Gastrocnemius medialis (tissue), 4 donors: ENCODE measurements at regions not wholly inside any gene's neighbourhood (a gene's known extent, or its start where the extent isn't known, plus 50 kb on each side); places are given as distances from the start of the nearest gene placed in this dataset.
A peak's percentile ranks its signal among the peaks of the same experiment; 100 is the strongest.

Source experiments
- ATAC-seq, 2 donors: fragments of 150-250 bp; one replicate each; pipeline ENCODE4 v1.9.1; 2016
- DNase-seq, 2 donors: peaks; one replicate each; pipeline ENCODE4 v3.0.0-alpha.2; 2019
- H3K27ac ChIP-seq, 4 donors: fragments of 200-600 bp; sonication (generic); 1 replicate in 1 of 4; 2 replicates in 3 of 4; pipeline ENCODE4 v1.5.1; 2016 to 2018; ENCODE audit warnings: mild to moderate bottlenecking in 2 of 4, moderate library complexity in 1 of 4
- H3K27me3 ChIP-seq, 3 donors: fragments of 200-600 bp; sonication (generic) in 2 of 3; 1 replicate in 1 of 3; 2 replicates in 2 of 3; pipeline versions ENCODE4 v1.5.1 to v1.6.0; 2016 to 2019; ENCODE audit warnings: mild to moderate bottlenecking in 1 of 3, moderate library complexity in 1 of 3
- H3K36me3 ChIP-seq, 2 donors: fragments of 200-600 bp; sonication (generic) in 1 of 2; one replicate each; pipeline ENCODE4 v1.5.1; 2017 to 2018
- H3K4me1 ChIP-seq, 2 donors: fragments of 200-600 bp; sonication (generic) in 1 of 2; one replicate each; pipeline ENCODE4 v1.5.1; 2016 to 2017; ENCODE audit warnings: mild to moderate bottlenecking in 2 of 2
- H3K4me3 ChIP-seq, 4 donors: fragments of 200-600 bp; sonication (generic) in 3 of 4; 1 replicate in 1 of 4; 2 replicates in 3 of 4; pipeline ENCODE4 v1.5.1; 2016 to 2019; ENCODE audit warnings: mild to moderate bottlenecking in 2 of 4
- H3K9me3 ChIP-seq, 3 donors: fragments of 200-600 bp; sonication (generic) in 2 of 3; 1 replicate in 1 of 3; 2 replicates in 2 of 3; pipeline ENCODE4 v1.5.1; 2016 to 2019
- CTCF ChIP-seq, 5 experiments: fragments of 450-650 bp in 3 of 5; fragments of 200-600 bp in 2 of 5; sonication (generic) in 2 of 5; IDR thresholded peaks in 4 of 5; conservative IDR thresholded peaks in 1 of 5; 1 replicate in 4 of 5; 2 replicates in 1 of 5; pipeline ENCODE4 v1.5.1; 2016 to 2019; ENCODE audit warnings: antibody characterized with exemption in 5 of 5, mild to moderate bottlenecking in 3 of 5, moderate library complexity in 3 of 5
- POLR2A ChIP-seq, 2 donors: fragments of 450-650 bp; IDR thresholded peaks; one replicate each; pipeline ENCODE4 v1.6.1; 2017; ENCODE audit warnings: antibody characterized with exemption in 2 of 2, mild to moderate bottlenecking in 2 of 2, moderate library complexity in 2 of 2
- in situ Hi-C, 4 donors: fragments of 200-750 bp; cut with MboI; loops; one replicate each; pipeline versions ENCODE4 v1.15.0 to v1.8.0; 2017; ENCODE audit warnings: low sequenced_read_pairs in 4 of 4
- intact Hi-C: fragments of 100-400 bp; cut with DNase I; formaldehyde crosslinking; loops from one replicate; pipeline ENCODE4 v1.15.1; 2023; ENCODE audit warnings: low total_unique reads

- Histone ChIP-seq H3K9me3 (no peaks in the 10 kb centered on the region), H3K4me3 (no peak overlapping the region), H3K4me1 (peaks cover 13 to 33% of the 10 kb centered on the region in 2 donors), H3K36me3 (no peaks in the 10 kb centered on the region), H3K27ac (peak overlapping the region in 2 of 4 donors; percentile 46 to 53), H3K27me3 (no peaks in the 10 kb centered on the region)
- intact Hi-C loops (loop anchor here (10.0 kb wide), 1 partner anchor 598 kb away; no protein-coding TSS in a partner anchor), in situ Hi-C loops (no loop called here)
- TF ChIP-seq POLR2A (IDR thresholded peaks at IDR 0.05), result no peak
- TF ChIP-seq CTCF (IDR thresholded peaks at IDR 0.05 in 4 of 5, conservative IDR thresholded peaks at IDR 0.05 in 1 of 5), result no peak
- ATAC-seq (peak; percentile 55 to 63), DNase-seq (no peak)
Measured at GRCh38 chr2:147236601-147237000, 608.2 kb upstream of the ACVR2A start.

- peaks cover 15 to 37% of the 10 kb centered on the region in 2 donors for H3K4me1 ChIP-seq
- no peaks in the 10 kb centered on the region for H3K9me3 ChIP-seq
- peak; percentile 99 for ATAC-seq
- peak; percentile 40 to 62 for DNase-seq
- no peak overlapping the region for H3K4me3 ChIP-seq
- H3K27ac ChIP-seq, result peak overlapping the region; percentile 27 to 75 (median 64)
- in situ Hi-C loops, result no loop called here
- TF ChIP-seq POLR2A (IDR thresholded peaks at IDR 0.05), result no peak
- TF ChIP-seq CTCF (IDR thresholded peaks at IDR 0.05 in 4 of 5, conservative IDR thresholded peaks at IDR 0.05 in 1 of 5), result no peak
- H3K27me3 ChIP-seq, result no peaks in the 10 kb centered on the region
- H3K36me3 ChIP-seq, result no peaks in the 10 kb centered on the region
- intact Hi-C loops, result loop anchor here (10.0 kb wide), 1 partner anchor 603 kb away; no protein-coding TSS in a partner anchor
Measured at GRCh38 chr2:147232225-147232669, 612.6 kb upstream of the ACVR2A start.

GRCh38 chr2:147231607-147232006, 613.2 kb upstream of the ACVR2A start:
- H3K36me3 ChIP-seq, result no peaks in the 10 kb centered on the region
- no peak for DNase-seq
- TF ChIP-seq POLR2A (IDR thresholded peaks at IDR 0.05), result no peak
- TF ChIP-seq CTCF (IDR thresholded peaks at IDR 0.05 in 4 of 5, conservative IDR thresholded peaks at IDR 0.05 in 1 of 5), result no peak
- no peak for ATAC-seq
- peak overlapping the region; percentile 27 to 75 (median 64) for H3K27ac ChIP-seq
- no peaks in the 10 kb centered on the region for H3K9me3 ChIP-seq
- no peak overlapping the region for H3K4me3 ChIP-seq
- peaks cover 11 to 32% of the 10 kb centered on the region in 2 donors for H3K4me1 ChIP-seq
- intact Hi-C loops, result loop anchor here (10.0 kb wide), 1 partner anchor 603 kb away; no protein-coding TSS in a partner anchor
- in situ Hi-C loops, result no loop called here
- no peaks in the 10 kb centered on the region for H3K27me3 ChIP-seq

- Histone ChIP-seq H3K9me3 (no peaks in the 10 kb centered on the region), H3K36me3 (no peaks in the 10 kb centered on the region), H3K4me3 (no peak overlapping the region), H3K4me1 (peaks cover 11 to 29% of the 10 kb centered on the region in 2 donors), H3K27ac (peak overlapping the region in 2 of 4 donors; percentile 68 to 75), H3K27me3 (no peaks in the 10 kb centered on the region)
- DNase-seq (no peak), ATAC-seq (no peak)
- TF ChIP-seq POLR2A (IDR thresholded peaks at IDR 0.05) (no peak), CTCF (IDR thresholded peaks at IDR 0.05 in 4 of 5, conservative IDR thresholded peaks at IDR 0.05 in 1 of 5) (no peak)
- intact Hi-C loops (loop anchor here (10.0 kb wide), 1 partner anchor 604 kb away; no protein-coding TSS in a partner anchor), in situ Hi-C loops (no loop called here)
Measured at GRCh38 chr2:147231081-147231480, 613.7 kb upstream of the ACVR2A start.

- intact Hi-C loops, result no loop called here
- in situ Hi-C loops, result no loop called here
- Histone ChIP-seq H3K9me3 (no peaks in the 10 kb centered on the region), H3K36me3 (no peaks in the 10 kb centered on the region), H3K27ac (no peak overlapping the region), H3K4me1 (peaks cover 8 to 11% of the 10 kb centered on the region in 2 donors), H3K4me3 (no peak overlapping the region), H3K27me3 (no peaks in the 10 kb centered on the region)
- DNase-seq (no peak), ATAC-seq (no peak)
- TF ChIP-seq POLR2A (IDR thresholded peaks at IDR 0.05) (no peak), CTCF (IDR thresholded peaks at IDR 0.05 in 4 of 5, conservative IDR thresholded peaks at IDR 0.05 in 1 of 5) (no peak)
Measured at GRCh38 chr2:147227313-147227712, 617.5 kb upstream of the ACVR2A start.
